OCI-LY1 (cell line): ENCODE measurements at regions not wholly inside any gene's neighbourhood (a gene's known extent, or its start where the extent isn't known, plus 50 kb on each side); places are given as distances from the start of the nearest gene placed in this dataset.

Experiments
- H2AFZ ChIP-seq: fragments of 200-600 bp; sonication (generic), shearing (Covaris generic); 2 replicates; pipeline ENCODE4 v1.6.0; 2014; ENCODE audit warnings: antibody characterized with exemption, mild to moderate bottlenecking, low read length
- H3F3A ChIP-seq: fragments of 200-600 bp; sonication (generic), shearing (Covaris generic); 2 replicates; pipeline ENCODE4 v1.6.0; 2014; ENCODE audit warnings: mild to moderate bottlenecking, antibody characterized with exemption, low read length, moderate library complexity; ENCODE audit not compliant: insufficient read depth
- H3K27ac ChIP-seq: fragments of 200-600 bp; sonication (generic); 2 replicates; pipeline ENCODE4 v1.5.1; 2014; ENCODE audit warnings: low read length, mixed run types, mild to moderate bottlenecking, low read depth; ENCODE audit not compliant: poor library complexity, severe bottlenecking
- H3K27me3 ChIP-seq: fragments of 200-600 bp; sonication (generic); 2 replicates; pipeline ENCODE4 v1.6.0; 2014; ENCODE audit warnings: antibody characterized with exemption, mild to moderate bottlenecking, low read length, moderate library complexity; ENCODE audit not compliant: insufficient read depth
- H3K36me3 ChIP-seq: fragments of 200-600 bp; sonication (generic); 2 replicates; pipeline ENCODE4 v1.6.1; 2014; ENCODE audit warnings: mild to moderate bottlenecking, antibody characterized with exemption, low read length, moderate library complexity, mixed read lengths; ENCODE audit not compliant: insufficient read depth
- H3K4me1 ChIP-seq: fragments of 200-600 bp; sonication (generic); 2 replicates; pipeline ENCODE4 v1.5.1; 2014; ENCODE audit warnings: mild to moderate bottlenecking, low read length, moderate library complexity; ENCODE audit not compliant: insufficient read depth, severe bottlenecking
- H3K4me2 ChIP-seq: fragments of 200-600 bp; sonication (generic), shearing (Covaris generic); 2 replicates; pipeline ENCODE4 v1.6.1; 2014; ENCODE audit warnings: low read length
- H3K4me3 ChIP-seq: fragments of 200-600 bp; sonication (generic); 2 replicates; pipeline ENCODE4 v1.5.1; 2014; ENCODE audit warnings: low read length, low read depth, mild to moderate bottlenecking, mixed read lengths; ENCODE audit not compliant: poor library complexity, severe bottlenecking
- H3K79me2 ChIP-seq: fragments of 200-600 bp; shearing (Covaris generic); 2 replicates; pipeline ENCODE4 v1.6.1; 2016; ENCODE audit warnings: mixed run types, low read length, mixed read lengths; ENCODE audit not compliant: insufficient read depth
- H3K9ac ChIP-seq: fragments of 200-600 bp; sonication (generic), shearing (Covaris generic); 2 replicates; pipeline ENCODE4 v1.6.1; 2014; ENCODE audit warnings: mild to moderate bottlenecking, low read length, mixed read lengths
- H3K9me2 ChIP-seq: fragments of 200-600 bp; sonication (generic), shearing (Covaris generic); 2 replicates; pipeline ENCODE4 v1.6.1; 2014; ENCODE audit warnings: low read depth, mild to moderate bottlenecking, low read length, mixed read lengths
- H3K9me3 ChIP-seq: fragments of 200-600 bp; shearing (Covaris generic); 2 replicates; pipeline ENCODE4 v1.6.1; 2014; ENCODE audit warnings: low read length, mixed read lengths
- H4K20me1 ChIP-seq: fragments of 200-600 bp; sonication (generic), shearing (Covaris generic); 2 replicates; pipeline ENCODE4 v1.6.0; 2016; ENCODE audit warnings: mild to moderate bottlenecking, low read length; ENCODE audit not compliant: insufficient read depth
- CTCF ChIP-seq: fragments of 200-600 bp; sonication (generic), shearing (Covaris generic); IDR thresholded peaks from 2 replicates; pipeline ENCODE4 v1.5.1; 2017; ENCODE audit warnings: mild to moderate bottlenecking, antibody characterized with exemption, low read length, moderate library complexity, mixed read lengths
- EZH2 ChIP-seq: fragments of 200-600 bp; sonication (generic), shearing (Covaris generic); IDR thresholded peaks from 2 replicates; pipeline ENCODE4 v1.8.0; 2017; ENCODE audit warnings: borderline replicate concordance, mixed run types, mild to moderate bottlenecking, antibody characterized with exemption, low read length, moderate library complexity, mixed read lengths

- H3K27me3 ChIP-seq: no peaks in the 10 kb centered on the region
- H3K79me2 ChIP-seq: no peaks in the 10 kb centered on the region
- H3F3A ChIP-seq: no peaks in the 10 kb centered on the region
- H3K4me1 ChIP-seq: no peaks in the 10 kb centered on the region
- TF ChIP-seq CTCF (no peak), EZH2 (no peak)
- H4K20me1 ChIP-seq: no peaks in the 10 kb centered on the region
- no peak overlapping the region for H3K9ac ChIP-seq
- peaks cover 3% of the 10 kb centered on the region; the same call in 1 of the 2 replicates for H3K9me3 ChIP-seq
- H3K4me2 ChIP-seq: no peak overlapping the region
- no peak overlapping the region for H2AFZ ChIP-seq
- no peaks in the 10 kb centered on the region for H3K36me3 ChIP-seq
- no peak overlapping the region for H3K27ac ChIP-seq
- H3K4me3 ChIP-seq: no peak overlapping the region
- H3K9me2 ChIP-seq: no peaks in the 10 kb centered on the region
Measured at GRCh38 chr17:69634844-69635243, 220.3 kb downstream of the MAP2K6 start.

GRCh38 chr17:69637446-69638156 is 223.1 kb downstream of the MAP2K6 start:
- no peak overlapping the region for H3K9ac ChIP-seq
- no peak for TF ChIP-seq CTCF
- no peak for TF ChIP-seq EZH2
- no peak overlapping the region for H3K27ac ChIP-seq
- H4K20me1 ChIP-seq: no peaks in the 10 kb centered on the region
- no peaks in the 10 kb centered on the region for H3K79me2 ChIP-seq
- H3K9me2 ChIP-seq: no peaks in the 10 kb centered on the region
- no peaks in the 10 kb centered on the region for H3F3A ChIP-seq
- H3K4me3 ChIP-seq: no peak overlapping the region
- H3K9me3 ChIP-seq: no peaks in the 10 kb centered on the region
- H3K27me3 ChIP-seq: no peaks in the 10 kb centered on the region
- no peaks in the 10 kb centered on the region for H3K36me3 ChIP-seq
- no peaks in the 10 kb centered on the region for H3K4me1 ChIP-seq
- H3K4me2 ChIP-seq: no peak overlapping the region
- no peak overlapping the region for H2AFZ ChIP-seq

GRCh38 chr17:69639096-69639495 is 224.6 kb downstream of the MAP2K6 start:
- Histone ChIP-seq H3K27ac (no peak overlapping the region), H3F3A (no peaks in the 10 kb centered on the region), H3K9me2 (no peaks in the 10 kb centered on the region), H3K27me3 (no peaks in the 10 kb centered on the region), H3K79me2 (no peaks in the 10 kb centered on the region), H3K4me3 (no peak overlapping the region), H3K36me3 (no peaks in the 10 kb centered on the region), H3K9ac (no peak overlapping the region), H3K4me2 (no peak overlapping the region), H2AFZ (no peak overlapping the region), H3K9me3 (no peaks in the 10 kb centered on the region), H3K4me1 (no peaks in the 10 kb centered on the region), H4K20me1 (no peaks in the 10 kb centered on the region)
- TF ChIP-seq CTCF (no peak), EZH2 (no peak)
